ENCODE measurements at regions not wholly inside any gene's neighbourhood (a gene's known extent, or its start where the extent isn't known, plus 50 kb on each side); places are given as distances from the start of the nearest gene placed in this dataset.

GRCh38 chr2:16336916-16337315 lies 328.7 kb downstream of the CYRIA start (continued):
- TF ChIP-seq TSHZ2 (CRISPR knock-in tag; IDR thresholded peaks at IDR 0.05): no peak

- ATAC-seq: no peak
- TF ChIP-seq ESRRG (CRISPR knock-in tag; IDR thresholded peaks at IDR 0.05) (no peak), PPARA (CRISPR knock-in tag; IDR thresholded peaks at IDR 0.05; ENCODE audit: borderline replicate concordance) (no peak), ZC3H10 (CRISPR knock-in tag; IDR thresholded peaks at IDR 0.05) (no peak), GLIS3 (CRISPR knock-in tag; IDR thresholded peaks at IDR 0.05) (no peak), CSRNP3 (CRISPR knock-in tag; IDR thresholded peaks at IDR 0.05) (no peak), OSR1 (CRISPR knock-in tag; IDR thresholded peaks at IDR 0.05) (no peak), BACH2 (CRISPR knock-in tag; IDR thresholded peaks at IDR 0.05; ENCODE audit: borderline replicate concordance) (no peak), ZNF8 (CRISPR knock-in tag; IDR thresholded peaks at IDR 0.05) (no peak), TCF4 (CRISPR knock-in tag; IDR thresholded peaks at IDR 0.05; ENCODE audit: borderline replicate concordance) (no peak)
These were observed 329.1 kb downstream of the CYRIA start for GRCh38 chr2:16336491-16336890.

- no peak; the same call in 2 of the 3 replicates for ATAC-seq
- no peak for TF ChIP-seq CSDC2 (CRISPR knock-in tag; IDR thresholded peaks at IDR 0.05)
- no peak for TF ChIP-seq BACH2 (CRISPR knock-in tag; IDR thresholded peaks at IDR 0.05; ENCODE audit: borderline replicate concordance)
- no peak for TF ChIP-seq GLIS3 (CRISPR knock-in tag; IDR thresholded peaks at IDR 0.05)
- no peak for TF ChIP-seq ISL1 (CRISPR knock-in tag; IDR thresholded peaks at IDR 0.05)
- no peak for TF ChIP-seq ZNF70 (CRISPR knock-in tag; IDR thresholded peaks at IDR 0.05)
- TF ChIP-seq CSRNP3 (CRISPR knock-in tag; IDR thresholded peaks at IDR 0.05): no peak
- no peak for TF ChIP-seq ZC3H10 (CRISPR knock-in tag; IDR thresholded peaks at IDR 0.05)
- TF ChIP-seq ZFP30 (CRISPR knock-in tag; IDR thresholded peaks at IDR 0.05): no peak
- TF ChIP-seq PPARA (CRISPR knock-in tag; IDR thresholded peaks at IDR 0.05; ENCODE audit: borderline replicate concordance): no peak
- no peak for TF ChIP-seq OSR1 (CRISPR knock-in tag; IDR thresholded peaks at IDR 0.05)
- TF ChIP-seq SNAI2 (CRISPR knock-in tag; IDR thresholded peaks at IDR 0.05): no peak
- TF ChIP-seq CREB5 (CRISPR knock-in tag; IDR thresholded peaks at IDR 0.05; ENCODE audit: low read depth): no peak
- TF ChIP-seq ARNTL (CRISPR knock-in tag; IDR thresholded peaks at IDR 0.05; ENCODE audit: borderline replicate concordance, low read depth): no peak
- no peak for TF ChIP-seq RARB (CRISPR knock-in tag; IDR thresholded peaks at IDR 0.05)
- TF ChIP-seq ZFP3 (CRISPR knock-in tag; IDR thresholded peaks at IDR 0.05): no peak
- no peak for TF ChIP-seq ZNF565 (CRISPR knock-in tag; conservative IDR thresholded peaks at IDR 0.05; ENCODE audit: low read depth)
- no peak for TF ChIP-seq TSHZ2 (CRISPR knock-in tag; IDR thresholded peaks at IDR 0.05)
These were observed 329.7 kb downstream of the CYRIA start for GRCh38 chr2:16335947-16336346.
